Neural cell (in vitro differentiated cells): ENCODE measurements at regions not wholly inside any gene's neighbourhood (a gene's known extent, or its start where the extent isn't known, plus 50 kb on each side); places are given as distances from the start of the nearest gene placed in this dataset.

Experiments
- H2AFZ ChIP-seq: fragments of 200-600, 300-800 bp; sonication (generic), shearing (Covaris generic); 2 replicates; pipeline ENCODE4 v1.6.0; 2014; ENCODE audit warnings: low read depth, mild to moderate bottlenecking, antibody characterized with exemption, low read length, moderate library complexity
- H3F3A ChIP-seq: fragments of 200-600 bp; shearing (Covaris generic); 2 replicates; pipeline ENCODE4 v1.6.1; 2016; ENCODE audit warnings: mild to moderate bottlenecking, moderate library complexity, mixed read lengths, antibody characterized with exemption, low read length; ENCODE audit not compliant: insufficient read depth, poor library complexity, severe bottlenecking
- H3K27ac ChIP-seq: fragments of 200-600, 300-800 bp; sonication (generic), shearing (Covaris generic); 2 replicates; pipeline ENCODE4 v1.5.1; 2014; ENCODE audit warnings: mild to moderate bottlenecking, low read length, moderate library complexity
- H3K27me3 ChIP-seq: fragments of 300-800, 200-600 bp; sonication (generic), shearing (Covaris generic); 2 replicates; pipeline ENCODE4 v1.6.0; 2014; ENCODE audit warnings: mild to moderate bottlenecking, low read depth, low read length, moderate library complexity; ENCODE audit not compliant: insufficient read depth
- H3K36me3 ChIP-seq: fragments of 300-800, 200-600 bp; sonication (generic), shearing (Covaris generic); 2 replicates; pipeline ENCODE4 v1.5.1; 2014; ENCODE audit warnings: mild to moderate bottlenecking, antibody characterized with exemption, low read length, moderate library complexity; ENCODE audit not compliant: insufficient read depth
- H3K4me2 ChIP-seq: fragments of 300-800, 200-600 bp; sonication (generic), shearing (Covaris generic); 2 replicates; pipeline ENCODE4 v1.6.0; 2014; ENCODE audit warnings: mild to moderate bottlenecking, low read length
- H3K4me3 ChIP-seq: fragments of 300-800, 200-600 bp; sonication (generic), shearing (Covaris generic); 2 replicates; pipeline ENCODE4 v1.5.1; 2014; ENCODE audit warnings: mild to moderate bottlenecking, low read length, moderate library complexity
- H3K79me2 ChIP-seq: fragments of 200-600 bp; shearing (Covaris generic); replicated peaks from 2 replicates; pipeline ENCODE4 v1.6.0; 2014; ENCODE audit warnings: mild to moderate bottlenecking, low read length, moderate library complexity; ENCODE audit not compliant: insufficient read depth
- H3K9ac ChIP-seq: fragments of 300-800, 200-600 bp; sonication (generic), shearing (Covaris generic); 2 replicates; pipeline ENCODE4 v1.6.1; 2016; ENCODE audit warnings: mild to moderate bottlenecking, low read length, mixed read lengths
- H3K9me2 ChIP-seq: fragments of 200-600 bp; shearing (Covaris generic); 2 replicates; pipeline ENCODE4 v1.6.1; 2016; ENCODE audit warnings: mild to moderate bottlenecking, low read length, mixed read lengths; ENCODE audit not compliant: insufficient read depth
- H3K9me3 ChIP-seq: fragments of 200-600, 300-800 bp; sonication (generic), shearing (Covaris generic); 2 replicates; pipeline ENCODE4 v1.6.1; 2016; ENCODE audit warnings: mild to moderate bottlenecking, mixed run types, low read length, moderate library complexity, mixed read lengths
- H4K20me1 ChIP-seq: fragments of 200-600 bp; shearing (Covaris generic); 2 replicates; pipeline ENCODE4 v1.6.1; 2016; ENCODE audit warnings: mild to moderate bottlenecking, mixed run types; ENCODE audit not compliant: insufficient read depth
- CTCF ChIP-seq: fragments of 450-650 bp; IDR thresholded peaks from 2 replicates; pipeline ENCODE4 v1.5.1; 2014; ENCODE audit warnings: antibody characterized with exemption, mild to moderate bottlenecking, moderate library complexity; ENCODE audit not compliant: poor library complexity, severe bottlenecking
- EP300 ChIP-seq: fragments of 450-650 bp; conservative IDR thresholded peaks from 2 replicates; pipeline ENCODE4 v1.6.1; 2014; ENCODE audit warnings: antibody characterized with exemption, mild to moderate bottlenecking, moderate library complexity; ENCODE audit not compliant: poor library complexity, severe bottlenecking
- EZH2 ChIP-seq: fragments of 200-600, 300-800 bp; shearing (Covaris generic), sonication (generic); IDR thresholded peaks from 2 replicates; pipeline ENCODE4 v1.6.1; 2014; ENCODE audit warnings: antibody characterized with exemption, low read length, borderline replicate concordance, mild to moderate bottlenecking; ENCODE audit not compliant: insufficient read depth, poor library complexity, severe bottlenecking
- MXI1 ChIP-seq: fragments of 450-650 bp; conservative IDR thresholded peaks from 2 replicates; pipeline ENCODE4 v1.6.1; 2014; ENCODE audit warnings: antibody characterized with exemption, mild to moderate bottlenecking; ENCODE audit not compliant: poor library complexity, severe bottlenecking
- POLR2AphosphoS5 ChIP-seq: IDR thresholded peaks from 2 replicates; pipeline ENCODE4 v1.6.1; 2012
- RAD21 ChIP-seq: fragments of 450-650 bp; conservative IDR thresholded peaks from 2 replicates; pipeline ENCODE4 v1.6.1; 2014; ENCODE audit warnings: antibody characterized with exemption, mild to moderate bottlenecking, moderate library complexity
- SMC3 ChIP-seq: fragments of 450-650 bp; conservative IDR thresholded peaks from 2 replicates; pipeline ENCODE4 v1.6.1; 2014; ENCODE audit warnings: antibody characterized with exemption, mild to moderate bottlenecking, moderate library complexity; ENCODE audit not compliant: poor library complexity
- TAF1 ChIP-seq: IDR thresholded peaks from 2 replicates; pipeline ENCODE4 v1.6.1; 2012; ENCODE audit warnings: low read depth
- TF ChIP-seq, protein P1 (sequence below): IDR thresholded peaks from 2 replicates; pipeline ENCODE4 v1.6.1; 2012; ENCODE audit warnings: borderline replicate concordance

DNA sequence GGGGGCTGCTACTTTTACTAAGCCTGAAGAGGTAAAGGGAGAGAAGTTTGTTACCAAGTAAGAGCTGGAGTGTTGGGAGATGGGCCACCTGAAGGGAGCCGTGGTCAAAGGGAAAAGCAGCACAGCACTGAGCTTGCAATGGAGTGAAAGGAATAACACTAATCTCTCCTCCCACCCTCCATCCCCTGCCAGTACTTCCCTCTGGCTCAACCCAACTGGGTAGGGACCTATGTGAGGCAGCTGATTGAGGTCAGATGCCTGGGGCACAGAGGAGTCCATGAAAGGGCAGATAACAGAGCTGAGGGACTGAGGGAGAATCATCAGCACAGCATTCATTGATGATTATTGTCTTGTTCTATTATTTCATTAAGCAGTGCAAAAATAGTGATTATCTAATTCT, 212.4 kb upstream of the TBC1D5 start:
- Histone ChIP-seq H3K27ac (no peak overlapping the region), H3K4me3 (no peak overlapping the region), H3K36me3 (no peaks in the 10 kb centered on the region), H3F3A (no peaks in the 10 kb centered on the region), H3K9ac (no peak overlapping the region), H3K27me3 (no peaks in the 10 kb centered on the region), H3K79me2 (no peaks in the 10 kb centered on the region), H3K4me2 (no peak overlapping the region), H4K20me1 (no peaks in the 10 kb centered on the region), H2AFZ (no peak overlapping the region), H3K9me3 (no peaks in the 10 kb centered on the region), H3K9me2 (no peaks in the 10 kb centered on the region)
- no peak for TF ChIP-seq TAF1
- TF ChIP-seq POLR2AphosphoS5, result no peak
- TF ChIP-seq EZH2, result no peak
- TF ChIP-seq, protein P1, sequence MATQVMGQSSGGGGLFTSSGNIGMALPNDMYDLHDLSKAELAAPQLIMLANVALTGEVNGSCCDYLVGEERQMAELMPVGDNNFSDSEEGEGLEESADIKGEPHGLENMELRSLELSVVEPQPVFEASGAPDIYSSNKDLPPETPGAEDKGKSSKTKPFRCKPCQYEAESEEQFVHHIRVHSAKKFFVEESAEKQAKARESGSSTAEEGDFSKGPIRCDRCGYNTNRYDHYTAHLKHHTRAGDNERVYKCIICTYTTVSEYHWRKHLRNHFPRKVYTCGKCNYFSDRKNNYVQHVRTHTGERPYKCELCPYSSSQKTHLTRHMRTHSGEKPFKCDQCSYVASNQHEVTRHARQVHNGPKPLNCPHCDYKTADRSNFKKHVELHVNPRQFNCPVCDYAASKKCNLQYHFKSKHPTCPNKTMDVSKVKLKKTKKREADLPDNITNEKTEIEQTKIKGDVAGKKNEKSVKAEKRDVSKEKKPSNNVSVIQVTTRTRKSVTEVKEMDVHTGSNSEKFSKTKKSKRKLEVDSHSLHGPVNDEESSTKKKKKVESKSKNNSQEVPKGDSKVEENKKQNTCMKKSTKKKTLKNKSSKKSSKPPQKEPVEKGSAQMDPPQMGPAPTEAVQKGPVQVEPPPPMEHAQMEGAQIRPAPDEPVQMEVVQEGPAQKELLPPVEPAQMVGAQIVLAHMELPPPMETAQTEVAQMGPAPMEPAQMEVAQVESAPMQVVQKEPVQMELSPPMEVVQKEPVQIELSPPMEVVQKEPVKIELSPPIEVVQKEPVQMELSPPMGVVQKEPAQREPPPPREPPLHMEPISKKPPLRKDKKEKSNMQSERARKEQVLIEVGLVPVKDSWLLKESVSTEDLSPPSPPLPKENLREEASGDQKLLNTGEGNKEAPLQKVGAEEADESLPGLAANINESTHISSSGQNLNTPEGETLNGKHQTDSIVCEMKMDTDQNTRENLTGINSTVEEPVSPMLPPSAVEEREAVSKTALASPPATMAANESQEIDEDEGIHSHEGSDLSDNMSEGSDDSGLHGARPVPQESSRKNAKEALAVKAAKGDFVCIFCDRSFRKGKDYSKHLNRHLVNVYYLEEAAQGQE, result no peak
- no peak for TF ChIP-seq CTCF
- TF ChIP-seq EP300, result no peak
- no peak for TF ChIP-seq SMC3
- no peak for TF ChIP-seq MXI1
- no peak for TF ChIP-seq RAD21

DNA sequence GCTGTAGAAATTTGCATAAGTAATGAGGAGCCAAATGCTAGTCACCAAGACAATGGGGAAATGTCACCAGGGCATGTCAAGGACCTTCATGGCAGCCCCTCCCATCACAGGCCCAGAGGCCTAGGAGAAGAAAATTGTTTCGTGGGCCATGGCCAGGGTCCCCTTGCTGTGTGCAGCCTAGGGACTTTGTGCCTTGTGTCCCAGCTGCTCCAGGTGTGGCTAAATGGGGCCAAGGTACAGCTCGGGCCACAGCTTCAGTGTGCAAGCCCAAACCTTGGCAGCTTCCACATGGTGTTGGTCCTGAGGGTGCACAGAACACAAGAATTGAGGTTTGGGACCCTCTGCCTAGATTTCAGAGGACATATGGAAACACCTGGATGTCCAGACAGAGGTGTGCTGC, 208.8 kb upstream of the TBC1D5 start:
- H3K79me2 ChIP-seq, result no peaks in the 10 kb centered on the region
- H3K27me3 ChIP-seq, result no peaks in the 10 kb centered on the region
- H2AFZ ChIP-seq, result no peak overlapping the region
- no peak overlapping the region for H3K4me3 ChIP-seq
- no peaks in the 10 kb centered on the region for H3K36me3 ChIP-seq
- H3K27ac ChIP-seq, result no peak overlapping the region
- no peaks in the 10 kb centered on the region for H3K9me3 ChIP-seq
- no peaks in the 10 kb centered on the region for H3F3A ChIP-seq
- no peak overlapping the region for H3K4me2 ChIP-seq
- H3K9me2 ChIP-seq, result no peaks in the 10 kb centered on the region
- H4K20me1 ChIP-seq, result no peaks in the 10 kb centered on the region
- TF ChIP-seq POLR2AphosphoS5, result no peak
- TF ChIP-seq, protein P1, result no peak
- no peak for TF ChIP-seq EZH2
- TF ChIP-seq CTCF, result no peak
- no peak for TF ChIP-seq RAD21
- no peak for TF ChIP-seq EP300
- TF ChIP-seq MXI1, result no peak
- no peak for TF ChIP-seq TAF1
- TF ChIP-seq SMC3, result no peak
- no peak overlapping the region for H3K9ac ChIP-seq
